ENCODE measurements at regions not wholly inside any gene's neighbourhood (a gene's known extent, or its start where the extent isn't known, plus 50 kb on each side); places are given as distances from the start of the nearest gene placed in this dataset.

DNA sequence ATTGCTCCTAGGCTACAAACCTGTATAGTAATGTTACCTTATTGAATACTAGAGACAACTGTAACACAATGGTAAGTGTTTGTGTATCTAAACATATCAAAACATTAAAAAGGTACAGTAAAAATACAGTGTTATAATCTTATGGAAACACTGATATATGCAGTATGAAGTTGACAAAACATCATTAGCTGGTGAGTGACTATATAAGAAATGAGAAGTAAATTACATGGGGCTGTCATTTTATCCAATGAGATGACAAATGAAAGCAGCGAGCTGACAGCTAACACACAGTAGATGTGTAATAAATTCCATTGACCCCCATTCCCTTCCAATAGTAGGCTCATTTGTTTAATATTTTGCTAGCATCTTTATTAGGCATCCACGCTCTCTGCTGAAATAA is 198.1 kb upstream of the GHITM start:
- H4K20me1 ChIP-seq (ENCODE audit: insufficient read depth, low read length) = no peaks in the 10 kb centered on the region
- H3K9me2 ChIP-seq (replicated peaks; ENCODE audit: insufficient read depth, low read length) = no peaks in the 10 kb centered on the region
- no peak overlapping the region for H3K4me3 ChIP-seq (ENCODE audit: low read length)
- no peaks in the 10 kb centered on the region for H3K36me3 ChIP-seq (replicated peaks; ENCODE audit: insufficient read depth, low read length)
- no peaks in the 10 kb centered on the region for H3K79me2 ChIP-seq (ENCODE audit: low read length)
- no peaks in the 10 kb centered on the region for H3F3A ChIP-seq (ENCODE audit: insufficient read depth, low read length)
- H3K9ac ChIP-seq (ENCODE audit: low read length) = no peak overlapping the region
- no peak overlapping the region for H3K4me2 ChIP-seq (ENCODE audit: low read depth, low read length)
- no peak for DNase-seq
- H3K27me3 ChIP-seq (replicated peaks; ENCODE audit: insufficient read depth, low read length) = no peaks in the 10 kb centered on the region
- no peaks in the 10 kb centered on the region for H3K9me3 ChIP-seq (replicated peaks; ENCODE audit: insufficient read depth, low read length)
- H3K4me1 ChIP-seq (ENCODE audit: low read length) = no peaks in the 10 kb centered on the region
- no peak overlapping the region for H2AFZ ChIP-seq (ENCODE audit: low read length)
- TF ChIP-seq, protein P1, sequence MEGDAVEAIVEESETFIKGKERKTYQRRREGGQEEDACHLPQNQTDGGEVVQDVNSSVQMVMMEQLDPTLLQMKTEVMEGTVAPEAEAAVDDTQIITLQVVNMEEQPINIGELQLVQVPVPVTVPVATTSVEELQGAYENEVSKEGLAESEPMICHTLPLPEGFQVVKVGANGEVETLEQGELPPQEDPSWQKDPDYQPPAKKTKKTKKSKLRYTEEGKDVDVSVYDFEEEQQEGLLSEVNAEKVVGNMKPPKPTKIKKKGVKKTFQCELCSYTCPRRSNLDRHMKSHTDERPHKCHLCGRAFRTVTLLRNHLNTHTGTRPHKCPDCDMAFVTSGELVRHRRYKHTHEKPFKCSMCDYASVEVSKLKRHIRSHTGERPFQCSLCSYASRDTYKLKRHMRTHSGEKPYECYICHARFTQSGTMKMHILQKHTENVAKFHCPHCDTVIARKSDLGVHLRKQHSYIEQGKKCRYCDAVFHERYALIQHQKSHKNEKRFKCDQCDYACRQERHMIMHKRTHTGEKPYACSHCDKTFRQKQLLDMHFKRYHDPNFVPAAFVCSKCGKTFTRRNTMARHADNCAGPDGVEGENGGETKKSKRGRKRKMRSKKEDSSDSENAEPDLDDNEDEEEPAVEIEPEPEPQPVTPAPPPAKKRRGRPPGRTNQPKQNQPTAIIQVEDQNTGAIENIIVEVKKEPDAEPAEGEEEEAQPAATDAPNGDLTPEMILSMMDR (IDR thresholded peaks at IDR 0.05; ENCODE audit: low read length) = no peak
- TF ChIP-seq EZH2 (optimal IDR thresholded peaks at IDR 0.05; ENCODE audit: low read depth, low read length) (no peak), EZH2phosphoT487 (IDR thresholded peaks at IDR 0.05; ENCODE audit: low read length) (no peak)
- no peak overlapping the region for H3K27ac ChIP-seq (ENCODE audit: low read length)

DNA sequence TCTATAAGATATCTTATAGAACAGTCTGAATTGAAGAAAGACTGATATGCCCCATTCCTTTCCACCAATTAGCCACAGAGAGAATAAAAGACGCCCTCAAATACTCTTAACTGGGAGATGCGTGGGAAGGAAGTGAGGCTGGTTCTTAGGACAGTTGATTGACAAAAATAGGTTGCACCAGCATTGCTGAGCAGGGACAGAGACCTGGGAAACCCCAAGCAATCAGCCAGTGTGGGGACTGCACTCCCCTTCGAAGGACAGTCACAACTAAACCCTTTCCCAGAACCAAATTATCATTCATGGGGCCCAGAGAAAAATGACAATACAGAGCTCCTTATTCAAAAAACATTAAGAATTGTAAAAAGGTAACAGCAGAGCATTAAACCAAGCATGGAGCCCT is 196.9 kb upstream of the GHITM start:
- Histone ChIP-seq H3K27me3 (replicated peaks; ENCODE audit: insufficient read depth, low read length) (no peaks in the 10 kb centered on the region), H2AFZ (ENCODE audit: low read length) (no peak overlapping the region), H3K4me3 (ENCODE audit: low read length) (no peak overlapping the region), H3K9ac (ENCODE audit: low read length) (no peak overlapping the region), H3K36me3 (replicated peaks; ENCODE audit: insufficient read depth, low read length) (no peaks in the 10 kb centered on the region), H3F3A (ENCODE audit: insufficient read depth, low read length) (no peaks in the 10 kb centered on the region), H3K9me3 (replicated peaks; ENCODE audit: insufficient read depth, low read length) (no peaks in the 10 kb centered on the region), H4K20me1 (ENCODE audit: insufficient read depth, low read length) (no peaks in the 10 kb centered on the region), H3K4me2 (ENCODE audit: low read depth, low read length) (no peak overlapping the region), H3K79me2 (ENCODE audit: low read length) (no peaks in the 10 kb centered on the region), H3K4me1 (ENCODE audit: low read length) (no peaks in the 10 kb centered on the region), H3K27ac (ENCODE audit: low read length) (no peak overlapping the region), H3K9me2 (replicated peaks; ENCODE audit: insufficient read depth, low read length) (no peaks in the 10 kb centered on the region)
- TF ChIP-seq EZH2phosphoT487 (IDR thresholded peaks at IDR 0.05; ENCODE audit: low read length) (no peak), EZH2 (optimal IDR thresholded peaks at IDR 0.05; ENCODE audit: low read depth, low read length) (no peak)
- TF ChIP-seq, protein P1 (IDR thresholded peaks at IDR 0.05; ENCODE audit: low read length) = no peak
- no peak for DNase-seq

DNA sequence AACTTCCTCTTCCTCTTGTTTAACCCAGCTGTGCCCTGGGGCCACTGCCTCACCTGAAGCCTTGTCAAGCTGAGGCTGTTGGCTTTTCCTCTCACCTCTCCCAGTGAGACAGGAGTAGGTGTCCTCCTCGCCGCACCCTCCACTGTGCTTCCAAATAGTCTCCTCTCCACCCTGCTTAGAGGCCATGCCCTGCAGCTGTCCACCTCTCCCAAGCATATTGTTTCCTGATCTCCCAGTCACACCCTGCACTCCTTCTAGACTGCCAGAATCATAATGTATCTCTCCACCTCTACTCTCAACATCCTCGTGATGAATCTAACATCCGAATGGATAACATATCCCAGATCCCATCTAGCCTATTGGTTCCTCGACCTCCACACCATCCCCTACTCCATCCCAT is 196.3 kb upstream of the GHITM start:
- Histone ChIP-seq H3K4me2 (ENCODE audit: low read depth, low read length) (no peak overlapping the region), H4K20me1 (ENCODE audit: insufficient read depth, low read length) (no peaks in the 10 kb centered on the region), H3K9me3 (replicated peaks; ENCODE audit: insufficient read depth, low read length) (no peaks in the 10 kb centered on the region), H3K9me2 (replicated peaks; ENCODE audit: insufficient read depth, low read length) (no peaks in the 10 kb centered on the region), H3K27ac (ENCODE audit: low read length) (no peak overlapping the region), H3K27me3 (replicated peaks; ENCODE audit: insufficient read depth, low read length) (no peaks in the 10 kb centered on the region), H3K9ac (ENCODE audit: low read length) (no peak overlapping the region), H2AFZ (ENCODE audit: low read length) (no peak overlapping the region), H3K4me1 (ENCODE audit: low read length) (no peaks in the 10 kb centered on the region), H3F3A (ENCODE audit: insufficient read depth, low read length) (no peaks in the 10 kb centered on the region), H3K4me3 (ENCODE audit: low read length) (no peak overlapping the region), H3K36me3 (replicated peaks; ENCODE audit: insufficient read depth, low read length) (no peaks in the 10 kb centered on the region), H3K79me2 (ENCODE audit: low read length) (no peaks in the 10 kb centered on the region)
- TF ChIP-seq EZH2 (optimal IDR thresholded peaks at IDR 0.05; ENCODE audit: low read depth, low read length) = no peak
- no peak for TF ChIP-seq EZH2phosphoT487 (IDR thresholded peaks at IDR 0.05; ENCODE audit: low read length)
- TF ChIP-seq, protein P1 (IDR thresholded peaks at IDR 0.05; ENCODE audit: low read length) = no peak
- no peak for DNase-seq

Data from MM.1S (cell line).